BJ (cell line): ENCODE measurements at regions not wholly inside any gene's neighbourhood (a gene's known extent, or its start where the extent isn't known, plus 50 kb on each side); places are given as distances from the start of the nearest gene placed in this dataset.

Source experiments
- CTCF ChIA-PET: fragments of 350-600 bp; formaldehyde crosslinking; extraction: SDS; loops from one replicate; lab custom pipeline; 2021; ENCODE audit warnings: antibody characterized with exemption, inconsistent platforms; lab: Yijun Ruan, JAX
- POLR2A ChIA-PET: fragments of 300-600 bp; sonication (Branson Sonifier 250); formaldehyde crosslinking; extraction: SDS; loops from one replicate; lab custom pipeline; 2021; ENCODE audit warnings: antibody characterized with exemption; lab: Charles Lee
- DNase-seq: peaks from one replicate; pipeline ENCODE4 v3.0.0-alpha.2; 2011; ENCODE audit warnings: low read depth
- H3K27me3 ChIP-seq: 2 replicates; pipeline ENCODE4 v1.6.0; 2011; ENCODE audit warnings: low read length; ENCODE audit not compliant: control insufficient read depth, insufficient read depth
- H3K36me3 ChIP-seq: 2 replicates; pipeline ENCODE4 v1.5.1; 2011; ENCODE audit warnings: low read length; ENCODE audit not compliant: control insufficient read depth, insufficient read depth
- H3K4me3 ChIP-seq: 2 replicates; pipeline ENCODE4 v1.5.1; 2011; ENCODE audit warnings: low read depth, mild to moderate bottlenecking, control low read depth, low read length
- CTCF ChIP-seq: IDR thresholded peaks from 2 replicates; pipeline ENCODE4 v1.5.1; 2011; ENCODE audit warnings: low read depth, mild to moderate bottlenecking, control low read depth, inconsistent platforms, low read length, moderate library complexity; ENCODE audit not compliant: insufficient read depth

- no peaks in the 10 kb centered on the region; the same call in 1 of the 2 replicates for H3K27me3 ChIP-seq
- ChIA-PET POLR2A (no interaction called here), CTCF (no interaction called here)
- DNase-seq, result no peak
- TF ChIP-seq CTCF, result no peak
- no peaks in the 10 kb centered on the region for H3K36me3 ChIP-seq
- H3K4me3 ChIP-seq, result no peak overlapping the region
These were observed 104.4 kb upstream of the IQSEC1 start for GRCh38 chr3:13177641-13178040.

GRCh38 chr3:13177236-13177635 is 104.0 kb upstream of the IQSEC1 start:
- CTCF ChIA-PET, result interaction anchor here (0.7 kb wide), 1 partner anchor 10 kb away, joined by 4 read pairs; no protein-coding TSS in a partner anchor
- no peaks in the 10 kb centered on the region; the same call in 1 of the 2 replicates for H3K27me3 ChIP-seq

GRCh38 chr3:13176445-13176844 is 103.2 kb upstream of the IQSEC1 start:
- no peak overlapping the region for H3K4me3 ChIP-seq
- TF ChIP-seq CTCF, result no peak
- ChIA-PET POLR2A (no interaction called here), CTCF (interaction anchor here (0.7 kb wide), 1 partner anchor 9 kb away, joined by 4 read pairs; no protein-coding TSS in a partner anchor)
- H3K36me3 ChIP-seq, result no peaks in the 10 kb centered on the region
- H3K27me3 ChIP-seq, result no peaks in the 10 kb centered on the region; the same call in 1 of the 2 replicates
- no peak for DNase-seq

More at GRCh38 chr3:13177236-13177635, 104.0 kb upstream of the IQSEC1 start:
- no peaks in the 10 kb centered on the region for H3K36me3 ChIP-seq
- DNase-seq, result no peak
- no peak for TF ChIP-seq CTCF
- H3K4me3 ChIP-seq, result no peak overlapping the region
- POLR2A ChIA-PET, result no interaction called here

- Histone ChIP-seq H3K4me3 (no peak overlapping the region), H3K27me3 (no peaks in the 10 kb centered on the region; the same call in 1 of the 2 replicates), H3K36me3 (no peaks in the 10 kb centered on the region)
- ChIA-PET POLR2A (no interaction called here), CTCF (no interaction called here)
- DNase-seq, result no peak
- no peak for TF ChIP-seq CTCF
These were observed 101.5 kb upstream of the IQSEC1 start for GRCh38 chr3:13174803-13175135.

- Histone ChIP-seq H3K27me3 (no peaks in the 10 kb centered on the region; the same call in 1 of the 2 replicates), H3K4me3 (no peak overlapping the region), H3K36me3 (no peaks in the 10 kb centered on the region)
- POLR2A ChIA-PET, result no interaction called here
- no peak for TF ChIP-seq CTCF
- DNase-seq, result no peak
- CTCF ChIA-PET, result no interaction called here
These were observed 101.0 kb upstream of the IQSEC1 start for GRCh38 chr3:13174011-13174802.
